H54 (cell line): ENCODE measurements at regions not wholly inside any gene's neighbourhood (a gene's known extent, or its start where the extent isn't known, plus 50 kb on each side); places are given as distances from the start of the nearest gene placed in this dataset.
A peak's percentile ranks its signal among the peaks of the same experiment; 100 is the strongest.

Experiments
- DNase-seq: peaks from one replicate; pipeline ENCODE4 v3.0.0; 2011; ENCODE audit warnings: low spot score, mixed read lengths; ENCODE audit not compliant: insufficient read length
- FAIRE-seq: peaks from 3 replicates; lab custom pipeline; 2011; peaks lifted over from hg19 to GRCh38; lab: Jason Lieb, UNC
- POLR2A ChIP-seq: IDR thresholded peaks from 2 replicates; pipeline ENCODE4 v1.6.1; 2011; ENCODE audit warnings: low read depth, mild to moderate bottlenecking, low read length

GRCh38 chr11:81705283-81705682 lies 1028.4 kb downstream of the FAM181B start:
- FAIRE-seq (no peak), DNase-seq (no peak)
- no peak for TF ChIP-seq POLR2A

- no peak for DNase-seq
- TF ChIP-seq POLR2A: no peak
- no peak for FAIRE-seq
Measured at GRCh38 chr11:81700076-81700475, 1033.6 kb downstream of the FAM181B start.

- TF ChIP-seq POLR2A: no peak
- no peak for DNase-seq
- FAIRE-seq: no peak
Measured at GRCh38 chr11:81687057-81687456, 1046.6 kb downstream of the FAM181B start.

- TF ChIP-seq POLR2A: no peak
- FAIRE-seq (no peak), DNase-seq (no peak)
Measured at GRCh38 chr11:81674211-81674610, 1059.5 kb downstream of the FAM181B start.

- TF ChIP-seq POLR2A: no peak
- FAIRE-seq (peak; percentile 43), DNase-seq (no peak)
Measured at GRCh38 chr11:81673001-81673400, 1060.7 kb downstream of the FAM181B start.

GRCh38 chr11:81669935-81670543 lies 1063.6 kb downstream of the FAM181B start:
- DNase-seq (no peak), FAIRE-seq (no peak)
- no peak for TF ChIP-seq POLR2A

GRCh38 chr11:81658722-81659121 lies 1074.9 kb downstream of the FAM181B start:
- FAIRE-seq: peak; percentile 48
- peak; percentile 17 for DNase-seq

GRCh38 chr11:81655351-81655750 lies 1078.3 kb downstream of the FAM181B start:
- DNase-seq (no peak), FAIRE-seq (no peak)
- no peak for TF ChIP-seq POLR2A

More at GRCh38 chr11:81658722-81659121, 1074.9 kb downstream of the FAM181B start:
- no peak for TF ChIP-seq POLR2A

GRCh38 chr11:81647374-81647773 lies 1086.3 kb downstream of the FAM181B start:
- TF ChIP-seq POLR2A: no peak
- DNase-seq (no peak), FAIRE-seq (no peak)

- peak; percentile 78 for FAIRE-seq
- DNase-seq: peak; percentile 7
- no peak for TF ChIP-seq POLR2A
Measured at GRCh38 chr11:81644239-81644840, 1089.3 kb downstream of the FAM181B start.

GRCh38 chr11:81634483-81634882 lies 1099.2 kb downstream of the FAM181B start:
- no peak for TF ChIP-seq POLR2A
- FAIRE-seq (no peak), DNase-seq (no peak)

- no peak for DNase-seq
- FAIRE-seq: no peak
- no peak for TF ChIP-seq POLR2A
Measured at GRCh38 chr11:81602508-81602907, 1131.2 kb downstream of the FAM181B start.

- DNase-seq (no peak), FAIRE-seq (no peak)
- no peak for TF ChIP-seq POLR2A
Measured at GRCh38 chr11:81596704-81597103, 1137.0 kb downstream of the FAM181B start.

GRCh38 chr11:81585390-81585933 lies 1148.2 kb downstream of the FAM181B start:
- no peak for FAIRE-seq
- TF ChIP-seq POLR2A: no peak
- no peak for DNase-seq

- DNase-seq (no peak), FAIRE-seq (no peak)
- no peak for TF ChIP-seq POLR2A
Measured at GRCh38 chr11:81579339-81579738, 1154.3 kb downstream of the FAM181B start.
